HepG2 (cell line): ENCODE measurements at regions not wholly inside any gene's neighbourhood (a gene's known extent, or its start where the extent isn't known, plus 50 kb on each side); places are given as distances from the start of the nearest gene placed in this dataset.
"Not testable (repeated sequence)": the region's sequence is repeated elsewhere in the genome, so short reads cannot be mapped to it uniquely, and the experiment has no call there.

Source experiments
- ATAC-seq: fragments of 200-7000 bp; cut with Tn5 transposase; 3 replicates; pipeline ENCODE4 v1.9.1; 2020; ENCODE audit warnings: mild to moderate bottlenecking, moderate library complexity
- BruUV-seq: library from RNA; stranded (reverse); fragments of 400-500 nt; replicated peaks from 2 replicates; lab custom pipeline; 2021; lab: Mats Ljungman, UMichigan
- CTCF ChIA-PET: fragments of 300-600 bp; formaldehyde crosslinking; extraction: SDS; loops from one replicate; lab custom pipeline; 2021; ENCODE audit warnings: low total read pairs, inconsistent platforms, low intra/inter-chr PET ratio; lab: Yijun Ruan, JAX
- POLR2A ChIA-PET: fragments of 350-600 bp; sonication (Branson Sonifier 250); formaldehyde crosslinking; loops from one replicate; lab custom pipeline; 2020; ENCODE audit warnings: antibody characterized with exemption, inconsistent platforms; lab: Yijun Ruan, JAX
- DNase-seq: peaks from one replicate; pipeline ENCODE4 v3.0.0-alpha.2; 2015; ENCODE audit warnings: low spot score
- FAIRE-seq: peaks from 3 replicates; lab custom pipeline; 2011; peaks lifted over from hg19 to GRCh38; lab: Jason Lieb, UNC
- H2AFZ ChIP-seq: one replicate; pipeline ENCODE4 v1.6.1; 2011; ENCODE audit warnings: low read length, inconsistent platforms
- H3K27ac ChIP-seq: fragments of 300-600 bp; 3 replicates; pipeline ENCODE4 v1.8.0; 2011; ENCODE audit warnings: mixed run types, mild to moderate bottlenecking, mixed read lengths, low read length, inconsistent platforms; ENCODE audit not compliant: insufficient read depth; ENCODE audit errors: extremely low read length
- H3K27me3 ChIP-seq, 2 experiments: fragments of 200-600 bp in 1 of 2; 2 replicates in 1 of 2; 3 replicates in 1 of 2; pipeline versions ENCODE4 v1.6.0 to v1.8.0; 2011; ENCODE audit warnings: low read length in 2 of 2, mild to moderate bottlenecking in 2 of 2, moderate library complexity in 2 of 2, inconsistent platforms in 1 of 2; ENCODE audit not compliant: insufficient read depth in 2 of 2, control insufficient read depth in 1 of 2
- H3K36me3 ChIP-seq, 2 experiments: fragments of 200-600 bp in 1 of 2; replicated peaks in 1 of 2; 2 replicates in 1 of 2; 3 replicates in 1 of 2; pipeline versions ENCODE4 v1.5.1 to v1.8.0; 2011; ENCODE audit warnings: low read length in 2 of 2, inconsistent platforms in 1 of 2; ENCODE audit not compliant: insufficient read depth in 2 of 2, control insufficient read depth in 1 of 2
- H3K4me1 ChIP-seq: 2 replicates; pipeline ENCODE4 v1.5.1; 2012; ENCODE audit warnings: low read length, inconsistent platforms; ENCODE audit not compliant: insufficient read depth
- H3K4me2 ChIP-seq: 2 replicates; pipeline ENCODE4 v1.6.0; 2011; ENCODE audit warnings: low read depth, low read length, inconsistent platforms
- H3K4me3 ChIP-seq, 3 experiments: fragments of 200-600 bp in 1 of 3; sonication (generic), shearing (Covaris generic) in 1 of 3; replicated peaks in 1 of 3; 2 replicates each; pipeline ENCODE4 v1.5.1; 2011 to 2016; ENCODE audit warnings: low read length in 3 of 3, inconsistent platforms in 2 of 3, low read depth in 2 of 3, mild to moderate bottlenecking in 2 of 3, control low read depth in 1 of 3, mixed read lengths in 1 of 3; ENCODE audit not compliant: insufficient read depth in 1 of 3
- H3K79me2 ChIP-seq: one replicate; pipeline ENCODE4 v1.6.1; 2011; ENCODE audit warnings: low read length, inconsistent platforms; ENCODE audit not compliant: insufficient read depth
- H3K9ac ChIP-seq: 2 replicates; pipeline ENCODE4 v1.6.0; 2011; ENCODE audit warnings: mild to moderate bottlenecking, low read depth, low read length, inconsistent platforms; ENCODE audit not compliant: insufficient read depth
- H3K9me3 ChIP-seq: 2 replicates; pipeline ENCODE4 v1.5.1; 2012; ENCODE audit warnings: mild to moderate bottlenecking, low read length
- H4K20me1 ChIP-seq: 2 replicates; pipeline ENCODE4 v1.6.0; 2011; ENCODE audit warnings: inconsistent platforms, mild to moderate bottlenecking, low read length, moderate library complexity; ENCODE audit not compliant: insufficient read depth
- EED ChIP-seq: sonication (generic); formaldehyde crosslinking; IDR thresholded peaks from 2 replicates; pipeline ENCODE4 v1.5.0; 2020; ENCODE audit warnings: mild to moderate bottlenecking, missing genetic modification reagents
- FOXC1 ChIP-seq: sonication (generic); formaldehyde crosslinking; IDR thresholded peaks from 2 replicates; pipeline ENCODE4 v1.8.0; 2022; ENCODE audit warnings: mild to moderate bottlenecking, missing genetic modification reagents, borderline replicate concordance
- FOXJ3 ChIP-seq: sonication (generic); formaldehyde crosslinking; IDR thresholded peaks from 2 replicates; pipeline ENCODE4 v1.4.0; 2020; ENCODE audit warnings: missing genetic modification reagents, mild to moderate bottlenecking, borderline replicate concordance
- MIER2 ChIP-seq: IDR thresholded peaks from 2 replicates; pipeline ENCODE4 v1.6.1; 2016; ENCODE audit warnings: missing biosample characterization, missing genetic modification reagents
- RFX1 ChIP-seq: fragments of 450-650 bp; IDR thresholded peaks from 2 replicates; pipeline ENCODE4 v1.6.1; 2017
- YEATS4 ChIP-seq: sonication (generic); formaldehyde crosslinking; IDR thresholded peaks from 2 replicates; pipeline ENCODE4 v1.4.0; 2020; ENCODE audit warnings: missing genetic modification reagents, borderline replicate concordance
- ZNF292 ChIP-seq: sonication (generic); formaldehyde crosslinking; IDR thresholded peaks from 2 replicates; pipeline ENCODE4 v1.8.1; 2022; ENCODE audit warnings: mild to moderate bottlenecking, low read depth, missing genetic modification reagents, borderline replicate concordance
- ZNF569 ChIP-seq: sonication (generic); formaldehyde crosslinking; IDR thresholded peaks from 2 replicates; pipeline ENCODE4 v1.5.0; 2020; ENCODE audit warnings: mild to moderate bottlenecking, missing genetic modification reagents, moderate library complexity, borderline replicate concordance
- ZNF724P ChIP-seq: sonication (generic); formaldehyde crosslinking; IDR thresholded peaks from 2 replicates; pipeline ENCODE4 v1.8.0; 2022; ENCODE audit warnings: missing genetic modification reagents, borderline replicate concordance
- ZNF768 ChIP-seq: sonication (generic); formaldehyde crosslinking; IDR thresholded peaks from 2 replicates; pipeline ENCODE4 v1.4.0; 2020; ENCODE audit warnings: missing genetic modification reagents
- WGBS: methylation state at CpG from one replicate; pipeline ENCODE4 v1.1.6; 2017; ENCODE audit warnings: low lambda C conversion rate; 5-methylcytosine and 5-hydroxymethylcytosine counted together
- in situ Hi-C: cut with HindIII; loops from 2 replicates; pipeline ENCODE4 v1.10.0; 2017; ENCODE audit warnings: low pct_unique_long_range_greater_than_20kb; ENCODE audit not compliant: extremely low pct_ligation_motif_present
- intact Hi-C: fragments of 100-400 bp; cut with micrococcal nuclease; formaldehyde crosslinking; loops from one replicate; pipeline ENCODE4 v1.10.0; 2022; ENCODE audit not compliant: unreplicated experiment
- TF ChIP-seq, protein P1 (sequence below): sonication (generic); formaldehyde crosslinking; IDR thresholded peaks from 2 replicates; pipeline ENCODE4; 2020; ENCODE audit warnings: missing genetic modification reagents, mild to moderate bottlenecking, borderline replicate concordance

DNA sequence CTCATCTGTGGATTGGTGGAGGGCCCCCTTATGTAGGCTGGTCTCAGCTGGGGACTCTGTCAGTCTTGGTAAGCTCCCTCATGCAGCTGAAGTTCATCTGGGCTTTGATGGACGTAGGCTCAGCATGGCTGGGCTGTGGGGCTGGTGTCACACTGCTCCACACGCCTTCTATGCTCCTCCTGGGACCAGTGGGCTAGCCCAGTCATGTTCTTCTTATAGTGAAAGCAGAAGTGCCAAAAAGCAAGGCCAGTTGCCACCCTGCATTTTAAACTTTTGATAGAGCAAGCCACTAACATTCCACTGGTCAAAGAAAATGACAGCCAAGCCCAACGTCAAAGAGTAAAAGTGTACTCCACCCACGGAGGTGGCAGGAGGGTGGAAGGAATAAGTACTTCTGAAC lies 165.5 kb downstream of the MEX3B start:
- no peaks in the 10 kb centered on the region for H4K20me1 ChIP-seq
- no peaks in the 10 kb centered on the region for H3K4me1 ChIP-seq
- H3K4me2 ChIP-seq: no peak overlapping the region
- WGBS: 2% methylated on average over 3 of the region's 4 CpGs
- H3K4me3 ChIP-seq: no peak overlapping the region
- FAIRE-seq (no peak), DNase-seq (no peak), ATAC-seq (no peak)
- no TSS peak for BruUV-seq
- no peaks in the 10 kb centered on the region for H3K9me3 ChIP-seq
- ChIA-PET POLR2A (no interaction called here), CTCF (no interaction called here)
- H3K36me3 ChIP-seq: no peaks in the 10 kb centered on the region
- in situ Hi-C loops: no loop called here
- H3K9ac ChIP-seq: no peak overlapping the region
- H3K27me3 ChIP-seq: no peaks in the 10 kb centered on the region; a peak in 1 of 5 replicates
- intact Hi-C loops: no loop called here
- H3K79me2 ChIP-seq: no peaks in the 10 kb centered on the region
- no peak overlapping the region for H3K27ac ChIP-seq
- TF ChIP-seq ZNF768 (no peak), ZNF569 (CRISPR knock-in tag) (no peak), FOXJ3 (no peak), YEATS4 (CRISPR knock-in tag) (no peak), RFX1 (no peak), FOXC1 (CRISPR knock-in tag) (no peak), ZNF724P (no peak), EED (CRISPR knock-in tag) (no peak), ZNF292 (no peak), MIER2 (CRISPR knock-in tag) (no peak)
- TF ChIP-seq, protein P1, sequence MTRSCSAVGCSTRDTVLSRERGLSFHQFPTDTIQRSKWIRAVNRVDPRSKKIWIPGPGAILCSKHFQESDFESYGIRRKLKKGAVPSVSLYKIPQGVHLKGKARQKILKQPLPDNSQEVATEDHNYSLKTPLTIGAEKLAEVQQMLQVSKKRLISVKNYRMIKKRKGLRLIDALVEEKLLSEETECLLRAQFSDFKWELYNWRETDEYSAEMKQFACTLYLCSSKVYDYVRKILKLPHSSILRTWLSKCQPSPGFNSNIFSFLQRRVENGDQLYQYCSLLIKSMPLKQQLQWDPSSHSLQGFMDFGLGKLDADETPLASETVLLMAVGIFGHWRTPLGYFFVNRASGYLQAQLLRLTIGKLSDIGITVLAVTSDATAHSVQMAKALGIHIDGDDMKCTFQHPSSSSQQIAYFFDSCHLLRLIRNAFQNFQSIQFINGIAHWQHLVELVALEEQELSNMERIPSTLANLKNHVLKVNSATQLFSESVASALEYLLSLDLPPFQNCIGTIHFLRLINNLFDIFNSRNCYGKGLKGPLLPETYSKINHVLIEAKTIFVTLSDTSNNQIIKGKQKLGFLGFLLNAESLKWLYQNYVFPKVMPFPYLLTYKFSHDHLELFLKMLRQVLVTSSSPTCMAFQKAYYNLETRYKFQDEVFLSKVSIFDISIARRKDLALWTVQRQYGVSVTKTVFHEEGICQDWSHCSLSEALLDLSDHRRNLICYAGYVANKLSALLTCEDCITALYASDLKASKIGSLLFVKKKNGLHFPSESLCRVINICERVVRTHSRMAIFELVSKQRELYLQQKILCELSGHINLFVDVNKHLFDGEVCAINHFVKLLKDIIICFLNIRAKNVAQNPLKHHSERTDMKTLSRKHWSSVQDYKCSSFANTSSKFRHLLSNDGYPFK (CRISPR knock-in tag): no peak
- TF ChIP-seq, all 625 proteins: peak for 0
- no peak overlapping the region for H2AFZ ChIP-seq

DNA sequence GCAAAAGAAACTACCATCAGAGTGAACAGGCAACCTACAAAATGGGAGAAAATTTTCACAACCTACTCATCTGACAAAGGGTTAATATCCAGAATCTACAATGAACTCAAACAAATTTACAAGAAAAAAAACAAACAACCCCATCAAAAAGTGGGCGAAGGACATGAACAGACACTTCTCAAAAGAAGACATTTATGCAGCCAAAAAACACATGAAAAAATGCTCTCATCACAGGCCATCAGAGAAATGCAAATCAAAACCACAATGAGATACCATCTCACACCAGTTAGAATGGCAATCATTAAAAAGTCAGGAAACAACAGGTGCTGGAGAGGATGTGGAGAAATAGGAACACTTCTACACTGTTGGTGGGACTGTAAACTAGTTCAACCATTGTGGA lies 170.1 kb downstream of the MEX3B start:
- H3K9me3 ChIP-seq, H3K36me3 ChIP-seq, intact Hi-C loops, FAIRE-seq, H3K9ac ChIP-seq, CTCF ChIA-PET, ATAC-seq, BruUV-seq, H4K20me1 ChIP-seq, H3K4me3 ChIP-seq, POLR2A ChIA-PET, in situ Hi-C loops, H2AFZ ChIP-seq, H3K4me1 ChIP-seq, H3K79me2 ChIP-seq, H3K27ac ChIP-seq, H3K27me3 ChIP-seq, H3K4me2 ChIP-seq, DNase-seq: not testable (repeated sequence)
- WGBS: 44% methylated on average over 1 of the region's 1 CpG

DNA sequence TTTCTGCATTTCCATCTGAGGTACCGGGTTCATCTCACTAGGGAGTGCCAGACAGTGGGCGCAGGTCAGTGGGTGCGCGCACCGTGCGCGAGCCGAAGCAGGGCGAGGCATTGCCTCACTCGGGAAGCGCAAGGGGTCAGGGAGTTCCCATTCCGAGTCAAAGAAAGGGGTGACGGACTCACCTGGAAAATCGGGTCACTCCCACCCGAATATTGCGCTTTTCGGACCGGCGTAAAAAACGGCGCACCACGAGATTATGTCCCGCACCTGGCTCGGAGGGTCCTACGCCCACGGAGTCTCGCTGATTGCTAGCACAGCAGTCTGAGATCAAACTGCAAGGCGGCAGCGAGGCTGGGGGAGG lies 175.1 kb downstream of the MEX3B start:
- CTCF ChIA-PET, in situ Hi-C loops: not testable (repeated sequence)

More for the DNA sequence above, 175.1 kb downstream of the MEX3B start:
- H3K36me3 ChIP-seq, POLR2A ChIA-PET, H3K4me3 ChIP-seq, H3K79me2 ChIP-seq, H3K27me3 ChIP-seq, H3K4me2 ChIP-seq, H3K9ac ChIP-seq, FAIRE-seq, H4K20me1 ChIP-seq, DNase-seq, H3K27ac ChIP-seq, H3K9me3 ChIP-seq, H3K4me1 ChIP-seq, intact Hi-C loops, H2AFZ ChIP-seq, ATAC-seq, BruUV-seq: not testable (repeated sequence)
- 90% methylated on average over 2 of the region's 29 CpGs for WGBS
